NOMO-1 treated with DMSO at 0.1 percent for 48 hours (cell line): ENCODE measurements at regions not wholly inside any gene's neighbourhood (a gene's known extent, or its start where the extent isn't known, plus 50 kb on each side); places are given as distances from the start of the nearest gene placed in this dataset.

ENCODE experiments used
- DNase-seq: peaks from one replicate; lab custom pipeline; 2025; ENCODE audit not compliant: unreplicated experiment; lab: John Stamatoyannopoulos, UW

- no peak for DNase-seq
These were observed 349.9 kb downstream of the TRIB2 start for GRCh38 chr2:13066676-13067075.

GRCh38 chr2:13067508-13067907 lies 350.8 kb downstream of the TRIB2 start:
- no peak for DNase-seq

- DNase-seq = no peak
These were observed 373.2 kb downstream of the TRIB2 start for GRCh38 chr2:13089971-13090370.

- DNase-seq = no peak
These were observed 374.7 kb downstream of the TRIB2 start for GRCh38 chr2:13091455-13091854.

GRCh38 chr2:13091861-13092378 lies 375.2 kb downstream of the TRIB2 start:
- DNase-seq = no peak

- DNase-seq = no peak
These were observed 376.8 kb downstream of the TRIB2 start for GRCh38 chr2:13093416-13093991.

- DNase-seq = no peak
These were observed 385.8 kb downstream of the TRIB2 start for GRCh38 chr2:13102397-13103063.

GRCh38 chr2:13103151-13103550 lies 386.4 kb downstream of the TRIB2 start:
- DNase-seq = no peak

- no peak for DNase-seq
These were observed 387.2 kb downstream of the TRIB2 start for GRCh38 chr2:13103778-13104493.

- DNase-seq = no peak
These were observed 388.0 kb downstream of the TRIB2 start for GRCh38 chr2:13104723-13105122.

- peak; percentile 9 for DNase-seq
These were observed 389.6 kb downstream of the TRIB2 start for GRCh38 chr2:13106302-13106701.

- DNase-seq = no peak
These were observed 392.8 kb downstream of the TRIB2 start for GRCh38 chr2:13109516-13109915.

GRCh38 chr2:13110825-13111224 lies 394.1 kb downstream of the TRIB2 start:
- DNase-seq = no peak

- no peak for DNase-seq
These were observed 396.3 kb downstream of the TRIB2 start for GRCh38 chr2:13113002-13113401.

- no peak for DNase-seq
These were observed 397.7 kb downstream of the TRIB2 start for GRCh38 chr2:13114391-13114790.

GRCh38 chr2:13115643-13116042 lies 398.9 kb downstream of the TRIB2 start:
- DNase-seq = no peak

GRCh38 chr2:13121096-13121495 lies 404.4 kb downstream of the TRIB2 start:
- DNase-seq = no peak

GRCh38 chr2:13128139-13128538 lies 411.4 kb downstream of the TRIB2 start:
- DNase-seq = no peak

GRCh38 chr2:13135369-13135768 lies 418.6 kb downstream of the TRIB2 start:
- DNase-seq = no peak

GRCh38 chr2:13135856-13136255 lies 419.1 kb downstream of the TRIB2 start:
- no peak for DNase-seq

GRCh38 chr2:13137679-13138078 lies 420.9 kb downstream of the TRIB2 start:
- DNase-seq = no peak

- no peak for DNase-seq
These were observed 424.6 kb downstream of the TRIB2 start for GRCh38 chr2:13141315-13141714.
